HEK293T (cell line): ENCODE measurements at regions not wholly inside any gene's neighbourhood (a gene's known extent, or its start where the extent isn't known, plus 50 kb on each side); places are given as distances from the start of the nearest gene placed in this dataset.

ENCODE experiments used
- CTCF ChIA-PET: fragments of 350-600 bp; formaldehyde crosslinking; extraction: SDS; loops from one replicate; lab custom pipeline; 2021; ENCODE audit warnings: antibody characterized with exemption, inconsistent platforms; lab: Yijun Ruan, JAX
- POLR2A ChIA-PET: fragments of 350-600 bp; formaldehyde crosslinking; extraction: SDS; loops from one replicate; lab custom pipeline; 2020; ENCODE audit warnings: antibody characterized with exemption, inconsistent platforms; lab: Yijun Ruan, JAX
- DNase-seq: peaks from one replicate; pipeline ENCODE4 v3.0.0; 2012; ENCODE audit warnings: mixed read lengths; ENCODE audit errors: extremely low spot score
- ARNT ChIP-seq: fragments of 450-650 bp; IDR thresholded peaks from 2 replicates; pipeline ENCODE4 v1.6.1; 2017; ENCODE audit warnings: mild to moderate bottlenecking
- BHLHE40 ChIP-seq: fragments of 450-650 bp; IDR thresholded peaks from 2 replicates; pipeline ENCODE4 v1.6.1; 2016; ENCODE audit warnings: mild to moderate bottlenecking, moderate library complexity, borderline replicate concordance
- CTBP1 ChIP-seq: fragments of 450-650 bp; IDR thresholded peaks from 2 replicates; pipeline ENCODE4 v1.6.1; 2016; ENCODE audit warnings: borderline replicate concordance
- ELF4 ChIP-seq: fragments of 450-650 bp; IDR thresholded peaks from 2 replicates; pipeline ENCODE4 v1.6.1; 2017; ENCODE audit warnings: antibody characterized with exemption
- FOXA1 ChIP-seq: fragments of 450-650 bp; IDR thresholded peaks from 2 replicates; pipeline ENCODE4 v1.6.1; 2016; ENCODE audit warnings: mild to moderate bottlenecking
- FOXK2 ChIP-seq: fragments of 450-650 bp; IDR thresholded peaks from 2 replicates; pipeline ENCODE4 v1.6.1; 2016; ENCODE audit warnings: mild to moderate bottlenecking
- FOXM1 ChIP-seq: fragments of 450-650 bp; IDR thresholded peaks from 2 replicates; pipeline ENCODE4 v1.6.1; 2017; ENCODE audit warnings: mild to moderate bottlenecking, borderline replicate concordance
- HDGF ChIP-seq: fragments of 450-650 bp; IDR thresholded peaks from 2 replicates; pipeline ENCODE4 v1.6.1; 2017; ENCODE audit warnings: antibody characterized with exemption, borderline replicate concordance
- L3MBTL2 ChIP-seq: fragments of 450-650 bp; conservative IDR thresholded peaks from 2 replicates; pipeline ENCODE4 v1.6.1; 2016; ENCODE audit warnings: mild to moderate bottlenecking
- LEF1 ChIP-seq: fragments of 450-650 bp; IDR thresholded peaks from 2 replicates; pipeline ENCODE4 v1.6.1; 2017; ENCODE audit warnings: mild to moderate bottlenecking, borderline replicate concordance
- NFRKB ChIP-seq: fragments of 450-650 bp; IDR thresholded peaks from 2 replicates; pipeline ENCODE4 v1.6.1; 2016; ENCODE audit warnings: mild to moderate bottlenecking, moderate library complexity
- SP1 ChIP-seq: fragments of 450-650 bp; IDR thresholded peaks from 2 replicates; pipeline ENCODE4 v1.6.1; 2017
- SUZ12 ChIP-seq: fragments of 450-650 bp; IDR thresholded peaks from 2 replicates; pipeline ENCODE4 v1.6.1; 2016; ENCODE audit warnings: mild to moderate bottlenecking
- TARDBP ChIP-seq: fragments of 450-650 bp; IDR thresholded peaks from 2 replicates; pipeline ENCODE4 v1.6.1; 2016
- ZNF384 ChIP-seq: fragments of 450-650 bp; IDR thresholded peaks from 2 replicates; pipeline ENCODE4 v1.6.1; 2016
- TF ChIP-seq, protein P1 (sequence below): fragments of 450-650 bp; IDR thresholded peaks from 2 replicates; pipeline ENCODE4 v1.6.1; 2016

DNA sequence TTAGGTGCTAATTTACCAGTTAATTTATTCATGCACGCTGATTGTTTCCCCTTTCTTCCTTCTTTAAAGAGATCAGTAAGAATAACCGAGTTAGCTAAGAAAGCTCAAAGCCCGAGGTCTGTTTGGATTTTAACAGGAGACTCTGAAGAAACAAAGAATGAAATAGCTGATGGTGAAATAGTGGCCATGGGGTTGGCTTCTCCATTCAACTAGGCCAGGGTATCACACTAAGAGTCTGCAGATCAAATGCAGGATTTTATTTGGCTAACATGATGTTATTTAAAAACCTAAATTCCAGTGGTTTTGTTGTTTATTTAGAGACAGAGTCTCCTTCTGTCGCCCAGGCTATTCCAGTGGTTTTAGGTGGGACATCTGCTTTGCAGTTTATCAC, 65.2 kb upstream of the SYPL1 start:
- POLR2A ChIA-PET: interaction anchor here (1.0 kb wide), 1 partner anchor 108 kb away, joined by 3 read pairs; the partner anchor contains the start of gene NAMPT
- CTCF ChIA-PET: interaction anchor here (0.6 to 4.8 kb wide), 9 partner anchors 39 to 722 kb away, joined by 3 to 36 read pairs (median 3); no protein-coding TSS in a partner anchor
- no peak for TF ChIP-seq HDGF
- no peak for TF ChIP-seq SP1
- no peak for TF ChIP-seq L3MBTL2
- TF ChIP-seq LEF1: no peak
- no peak for TF ChIP-seq ELF4
- no peak for DNase-seq

DNA sequence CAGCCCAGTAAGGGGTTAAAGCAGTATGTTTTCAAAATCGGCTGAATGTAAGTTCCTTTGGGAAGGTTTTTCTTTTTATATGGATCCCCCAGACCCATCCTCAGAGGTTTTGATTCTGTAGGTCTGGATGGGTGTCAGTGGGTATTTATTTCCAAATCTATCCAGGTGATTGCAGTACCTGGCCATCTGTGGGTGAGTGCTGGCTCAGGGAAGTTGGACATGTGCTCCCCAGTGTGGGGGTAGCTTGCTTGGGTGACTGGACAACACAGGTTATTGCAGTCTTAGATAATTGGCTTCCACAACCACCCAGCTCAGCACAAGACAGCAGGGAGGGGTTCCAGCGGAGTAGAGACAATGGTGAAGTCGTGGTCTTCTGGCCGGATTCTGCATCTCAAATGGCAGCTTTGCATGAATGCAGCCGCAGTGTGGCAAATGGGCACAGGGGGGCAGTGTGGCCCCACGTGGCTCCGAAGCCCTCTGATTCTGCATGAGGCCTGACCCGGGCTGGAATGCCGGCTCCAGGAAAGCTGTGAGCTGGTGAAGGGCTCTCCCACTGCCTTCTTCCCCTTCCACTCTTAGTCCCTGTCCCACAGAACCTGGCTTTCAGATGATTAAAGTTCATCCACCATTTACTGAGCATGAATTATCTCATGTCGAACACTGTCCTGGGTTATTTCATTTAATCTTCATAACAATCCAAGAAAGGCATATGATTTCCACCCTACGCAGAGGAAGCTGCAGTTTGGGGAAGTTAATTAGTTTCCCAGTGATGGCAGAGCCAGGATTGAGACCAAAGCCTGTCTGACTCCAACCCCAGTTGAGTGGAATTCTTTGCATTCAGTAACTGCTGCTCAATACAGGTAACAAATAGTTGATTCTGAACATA, 64.5 kb upstream of the SYPL1 start:
- DNase-seq: peak; percentile 88
- ChIA-PET CTCF (interaction anchor here (0.5 to 4.8 kb wide), 15 partner anchors 10 to 721 kb away, joined by 3 to 36 read pairs (median 3); no protein-coding TSS in a partner anchor), POLR2A (interaction anchor here (1.0 kb wide), 1 partner anchor 108 kb away, joined by 3 read pairs; the partner anchor contains the start of gene NAMPT)
- TF ChIP-seq LEF1 (no peak), L3MBTL2 (peak; percentile 29; the same call in 1 of the 2 replicates), TARDBP (no peak)
- TF ChIP-seq, protein P1, sequence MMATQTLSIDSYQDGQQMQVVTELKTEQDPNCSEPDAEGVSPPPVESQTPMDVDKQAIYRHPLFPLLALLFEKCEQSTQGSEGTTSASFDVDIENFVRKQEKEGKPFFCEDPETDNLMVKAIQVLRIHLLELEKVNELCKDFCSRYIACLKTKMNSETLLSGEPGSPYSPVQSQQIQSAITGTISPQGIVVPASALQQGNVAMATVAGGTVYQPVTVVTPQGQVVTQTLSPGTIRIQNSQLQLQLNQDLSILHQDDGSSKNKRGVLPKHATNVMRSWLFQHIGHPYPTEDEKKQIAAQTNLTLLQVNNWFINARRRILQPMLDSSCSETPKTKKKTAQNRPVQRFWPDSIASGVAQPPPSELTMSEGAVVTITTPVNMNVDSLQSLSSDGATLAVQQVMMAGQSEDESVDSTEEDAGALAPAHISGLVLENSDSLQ: no peak

GRCh38 chr7:106175507-106175906, 63.4 kb upstream of the SYPL1 start:
- DNase-seq: no peak
- ChIA-PET POLR2A (no interaction called here), CTCF (interaction anchor here (1.0 to 4.8 kb wide), 2 partner anchors 286 to 291 kb away, joined by 5 to 36 read pairs; no protein-coding TSS in a partner anchor)
- no peak for TF ChIP-seq LEF1
- TF ChIP-seq FOXK2: no peak
- TF ChIP-seq FOXA1: no peak
- TF ChIP-seq BHLHE40: no peak
- TF ChIP-seq FOXM1: no peak

- ChIA-PET POLR2A (no interaction called here), CTCF (interaction anchor here (0.9 kb wide), 1 partner anchor 129 kb away, joined by 3 read pairs; no protein-coding TSS in a partner anchor)
Observed at GRCh38 chr7:106170651-106171050, 58.5 kb upstream of the SYPL1 start.

GRCh38 chr7:106169821-106170610, 57.9 kb upstream of the SYPL1 start:
- TF ChIP-seq L3MBTL2: no peak
- no peak for TF ChIP-seq SP1
- no peak for TF ChIP-seq FOXK2
- no peak for TF ChIP-seq ZNF384
- TF ChIP-seq TARDBP: no peak
- TF ChIP-seq ARNT: no peak
- TF ChIP-seq FOXA1: no peak
- no peak for TF ChIP-seq ELF4
- POLR2A ChIA-PET: no interaction called here
- CTCF ChIA-PET: interaction anchor here (0.9 kb wide), 1 partner anchor 129 kb away, joined by 3 read pairs; no protein-coding TSS in a partner anchor
- no peak for DNase-seq

More at GRCh38 chr7:106170651-106171050, 58.5 kb upstream of the SYPL1 start:
- TF ChIP-seq LEF1 (no peak), BHLHE40 (no peak), ZNF384 (no peak), HDGF (no peak), ELF4 (no peak), NFRKB (no peak), SP1 (no peak), TARDBP (no peak), L3MBTL2 (no peak), FOXK2 (no peak), ARNT (no peak), CTBP1 (no peak), FOXA1 (no peak), SUZ12 (no peak), FOXM1 (no peak)
- TF ChIP-seq, protein P1: no peak
- no peak for DNase-seq

GRCh38 chr7:106167439-106168136, 55.5 kb upstream of the SYPL1 start:
- ChIA-PET POLR2A (no interaction called here), CTCF (interaction anchor here (0.5 to 1.1 kb wide), 6 partner anchors 13 to 279 kb away, joined by 3 to 4 read pairs (median 3); no protein-coding TSS in a partner anchor)
- no peak for DNase-seq
- TF ChIP-seq FOXK2: no peak
- no peak for TF ChIP-seq LEF1
- no peak for TF ChIP-seq CTBP1
- TF ChIP-seq FOXM1: no peak
- TF ChIP-seq ELF4: no peak
- no peak for TF ChIP-seq HDGF
- no peak for TF ChIP-seq BHLHE40
- TF ChIP-seq L3MBTL2: no peak
- no peak for TF ChIP-seq ZNF384
- no peak for TF ChIP-seq SUZ12
- no peak for TF ChIP-seq ARNT
- no peak for TF ChIP-seq SP1
- TF ChIP-seq, protein P1: no peak
